ENCODE measurements at regions not wholly inside any gene's neighbourhood (a gene's known extent, or its start where the extent isn't known, plus 50 kb on each side); places are given as distances from the start of the nearest gene placed in this dataset.

GRCh38 chr1:105072850-105073249 lies 1323.2 kb downstream of the AMY1C start:
- intact Hi-C loops (cut with micrococcal nuclease), result no loop called here
- no peak for DNase-seq (ENCODE audit: low read depth, low spot score)
- TF ChIP-seq, protein P1, sequence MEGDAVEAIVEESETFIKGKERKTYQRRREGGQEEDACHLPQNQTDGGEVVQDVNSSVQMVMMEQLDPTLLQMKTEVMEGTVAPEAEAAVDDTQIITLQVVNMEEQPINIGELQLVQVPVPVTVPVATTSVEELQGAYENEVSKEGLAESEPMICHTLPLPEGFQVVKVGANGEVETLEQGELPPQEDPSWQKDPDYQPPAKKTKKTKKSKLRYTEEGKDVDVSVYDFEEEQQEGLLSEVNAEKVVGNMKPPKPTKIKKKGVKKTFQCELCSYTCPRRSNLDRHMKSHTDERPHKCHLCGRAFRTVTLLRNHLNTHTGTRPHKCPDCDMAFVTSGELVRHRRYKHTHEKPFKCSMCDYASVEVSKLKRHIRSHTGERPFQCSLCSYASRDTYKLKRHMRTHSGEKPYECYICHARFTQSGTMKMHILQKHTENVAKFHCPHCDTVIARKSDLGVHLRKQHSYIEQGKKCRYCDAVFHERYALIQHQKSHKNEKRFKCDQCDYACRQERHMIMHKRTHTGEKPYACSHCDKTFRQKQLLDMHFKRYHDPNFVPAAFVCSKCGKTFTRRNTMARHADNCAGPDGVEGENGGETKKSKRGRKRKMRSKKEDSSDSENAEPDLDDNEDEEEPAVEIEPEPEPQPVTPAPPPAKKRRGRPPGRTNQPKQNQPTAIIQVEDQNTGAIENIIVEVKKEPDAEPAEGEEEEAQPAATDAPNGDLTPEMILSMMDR (IDR thresholded peaks at IDR 0.05; ENCODE audit: extremely low read depth in 1 of 2, insufficient read depth in 1 of 2, low read depth in 1 of 2, low read length in 2 of 2), result no peak
- no peak for TF ChIP-seq POLR2AphosphoS5 (IDR thresholded peaks at IDR 0.05; ENCODE audit: insufficient read depth, low read depth, low read length)
- TF ChIP-seq FOS (IDR thresholded peaks at IDR 0.05; ENCODE audit: borderline replicate concordance, insufficient read depth, low read length), result no peak
- no peak for TF ChIP-seq MAX (IDR thresholded peaks at IDR 0.05; ENCODE audit: insufficient read depth, insufficient read length)
- Histone ChIP-seq H2AFZ (ENCODE audit: low read depth, low read length) (no peak overlapping the region), H3K9ac (replicated peaks; ENCODE audit: extremely low read depth, insufficient read depth, low read length) (no peak overlapping the region), H3K36me3 (ENCODE audit: control insufficient read depth in 2 of 2, extremely low read depth in 1 of 2, insufficient read depth in 2 of 2, low read length in 2 of 2) (no peaks in the 10 kb centered on the region), H3K9me1 (replicated peaks; ENCODE audit: control insufficient read depth, extremely low read depth, insufficient read depth, low read length) (no peaks in the 10 kb centered on the region), H3K79me2 (ENCODE audit: control insufficient read depth, insufficient read depth, low read length) (no peaks in the 10 kb centered on the region), H3K27me3 (ENCODE audit: control insufficient read depth in 2 of 2, insufficient read depth in 2 of 2, low read length in 2 of 2) (no peaks in the 10 kb centered on the region), H3K4me3 (replicated peaks in 1 of 3; ENCODE audit: insufficient read depth in 1 of 3, low read depth in 1 of 3, low read length in 3 of 3) (no peak overlapping the region), H4K20me1 (replicated peaks; ENCODE audit: control insufficient read depth, extremely low read depth, insufficient read depth, low read length) (no peaks in the 10 kb centered on the region), H3K4me2 (ENCODE audit: insufficient read depth, low read length) (no peak overlapping the region), H3K9me3 (replicated peaks; ENCODE audit: control insufficient read depth, insufficient read depth, low read length) (peaks cover 4% of the 10 kb centered on the region), H3K27ac (ENCODE audit: insufficient read depth, low read depth, low read length) (no peak overlapping the region), H3K4me1 (ENCODE audit: control insufficient read depth, extremely low read depth, insufficient read depth, low read length) (no peaks in the 10 kb centered on the region)
- no TSS peak for BruUV-seq (replicated peaks)
- dilution Hi-C loops (cut with MboI; ENCODE audit: extremely low pct_ligation_motif_present, low sequenced_read_pairs), result no loop called here
- ChIA-PET CTCF (no interaction called here), POLR2A (no interaction called here)
- FAIRE-seq, result no peak

DNA sequence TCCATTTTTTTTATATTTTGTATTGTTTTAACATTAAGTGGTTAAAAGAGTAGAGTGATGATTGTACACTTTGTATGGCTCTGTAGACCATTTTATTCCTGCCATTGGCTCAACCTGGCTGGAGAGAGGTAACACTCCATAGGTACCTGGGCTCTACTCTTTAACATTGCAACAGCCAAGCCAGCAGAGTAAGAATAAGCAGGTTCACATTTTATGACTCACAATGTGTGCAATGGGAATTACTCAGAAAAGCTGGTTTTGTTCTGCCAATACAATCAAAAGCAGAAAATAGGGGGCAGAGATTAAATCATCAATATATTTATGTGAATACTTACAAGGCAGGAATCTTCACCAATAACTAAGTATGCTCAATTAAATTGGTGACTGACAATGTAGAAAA lies 1324.0 kb downstream of the AMY1C start:
- DNase-seq (ENCODE audit: low read depth, low spot score), result no peak
- intact Hi-C loops (cut with micrococcal nuclease) (no loop called here), dilution Hi-C loops (cut with MboI; ENCODE audit: extremely low pct_ligation_motif_present, low sequenced_read_pairs) (no loop called here)
- no peaks in the 10 kb centered on the region for H3K79me2 ChIP-seq (ENCODE audit: control insufficient read depth, insufficient read depth, low read length)
- no peaks in the 10 kb centered on the region for H4K20me1 ChIP-seq (replicated peaks; ENCODE audit: control insufficient read depth, extremely low read depth, insufficient read depth, low read length)
- H3K9me1 ChIP-seq (replicated peaks; ENCODE audit: control insufficient read depth, extremely low read depth, insufficient read depth, low read length), result no peaks in the 10 kb centered on the region
- ChIA-PET CTCF (no interaction called here), POLR2A (no interaction called here)
- H3K9ac ChIP-seq (replicated peaks; ENCODE audit: extremely low read depth, insufficient read depth, low read length), result no peak overlapping the region
- no peak overlapping the region for H3K27ac ChIP-seq (ENCODE audit: insufficient read depth, low read depth, low read length)
- no peaks in the 10 kb centered on the region for H3K4me1 ChIP-seq (ENCODE audit: control insufficient read depth, extremely low read depth, insufficient read depth, low read length)
- H2AFZ ChIP-seq (ENCODE audit: low read depth, low read length), result no peak overlapping the region
- FAIRE-seq, result no peak
- H3K36me3 ChIP-seq (ENCODE audit: control insufficient read depth in 2 of 2, extremely low read depth in 1 of 2, insufficient read depth in 2 of 2, low read length in 2 of 2), result no peaks in the 10 kb centered on the region
- H3K27me3 ChIP-seq (ENCODE audit: control insufficient read depth in 2 of 2, insufficient read depth in 2 of 2, low read length in 2 of 2), result no peaks in the 10 kb centered on the region
- H3K4me3 ChIP-seq (replicated peaks in 1 of 3; ENCODE audit: insufficient read depth in 1 of 3, low read depth in 1 of 3, low read length in 3 of 3), result no peak overlapping the region
- peaks cover 4% of the 10 kb centered on the region for H3K9me3 ChIP-seq (replicated peaks; ENCODE audit: control insufficient read depth, insufficient read depth, low read length)
- BruUV-seq (replicated peaks), result no TSS peak
- TF ChIP-seq GATA2 (IDR thresholded peaks at IDR 0.05; ENCODE audit: insufficient read depth, insufficient read length, low read depth, low read length) (no peak), POLR2AphosphoS5 (IDR thresholded peaks at IDR 0.05; ENCODE audit: insufficient read depth, low read depth, low read length) (no peak), MYC (IDR thresholded peaks at IDR 0.05; ENCODE audit: low read depth, low read length) (no peak), MAX (IDR thresholded peaks at IDR 0.05; ENCODE audit: insufficient read depth, insufficient read length) (no peak), EZH2 (IDR thresholded peaks at IDR 0.05; ENCODE audit: borderline replicate concordance, low read depth, low read length, severe bottlenecking) (no peak), JUN (IDR thresholded peaks at IDR 0.05; ENCODE audit: borderline replicate concordance, insufficient read depth, insufficient read length, low read depth) (no peak), POLR2A (IDR thresholded peaks at IDR 0.05; ENCODE audit: low read depth, low read length) (no peak), FOS (IDR thresholded peaks at IDR 0.05; ENCODE audit: borderline replicate concordance, insufficient read depth, low read length) (no peak)
- TF ChIP-seq, protein P1 (IDR thresholded peaks at IDR 0.05; ENCODE audit: extremely low read depth in 1 of 2, insufficient read depth in 1 of 2, low read depth in 1 of 2, low read length in 2 of 2), result no peak
- H3K4me2 ChIP-seq (ENCODE audit: insufficient read depth, low read length), result no peak overlapping the region

All from endothelial cell of umbilical vein (primary cell).